ENCODE measurements at regions not wholly inside any gene's neighbourhood (a gene's known extent, or its start where the extent isn't known, plus 50 kb on each side); places are given as distances from the start of the nearest gene placed in this dataset.

GRCh38 chr6:119979862-119980261 is 630.3 kb upstream of the MAN1A1 start:
- TF ChIP-seq CTCF (IDR thresholded peaks at IDR 0.05 in 8 of 11, conservative IDR thresholded peaks at IDR 0.05 in 3 of 11), result no peak
- no peak for TF ChIP-seq POLR2A (IDR thresholded peaks at IDR 0.05)
- TF ChIP-seq POLR2AphosphoS5 (IDR thresholded peaks at IDR 0.05), result no peak

All from spleen (tissue), 7 donors.